ENCODE measurements at regions not wholly inside any gene's neighbourhood (a gene's known extent, or its start where the extent isn't known, plus 50 kb on each side); places are given as distances from the start of the nearest gene placed in this dataset.

DNA sequence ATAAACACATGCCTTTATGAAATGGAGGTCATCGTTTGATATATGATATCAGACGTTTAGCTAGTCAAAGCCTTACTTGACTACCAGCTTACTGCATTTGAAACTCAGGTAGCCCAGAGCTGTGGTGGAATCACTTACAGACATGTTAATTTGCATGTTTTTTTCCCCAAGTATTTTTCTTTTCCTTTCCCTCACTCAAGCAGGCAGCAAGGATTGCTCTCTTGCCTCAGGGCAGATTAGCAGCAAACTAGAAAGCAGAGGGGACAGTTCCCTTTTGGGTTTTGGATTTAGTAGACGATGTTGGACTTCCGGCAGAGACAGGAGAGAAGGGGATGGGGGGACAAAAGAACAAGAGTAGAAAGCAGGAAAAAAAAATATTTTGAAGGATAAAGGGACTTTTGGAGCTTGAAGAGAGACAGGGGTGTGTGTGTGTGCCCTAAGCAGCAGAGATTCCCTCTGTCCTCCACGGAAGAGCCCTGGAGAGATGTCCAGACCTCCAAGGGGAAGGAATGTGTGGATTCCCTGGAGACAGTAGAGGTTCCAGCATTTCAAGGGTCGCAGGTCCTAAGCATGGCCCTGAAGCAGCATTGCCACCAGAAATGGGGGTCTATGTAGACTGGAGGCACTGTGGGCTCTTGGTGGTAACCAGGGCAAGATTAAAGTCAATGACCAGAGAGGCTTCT, 86.8 kb upstream of the CADPS start:
- no peak overlapping the region for H3K27ac ChIP-seq (ENCODE audit: low read depth, low read length, poor library complexity, severe bottlenecking)
- H3K79me2 ChIP-seq (ENCODE audit: insufficient read depth, low read depth, low read length) = no peaks in the 10 kb centered on the region
- CTCF ChIA-PET (ENCODE audit: unreplicated experiment) = no interaction called here
- no peaks in the 10 kb centered on the region for H4K20me1 ChIP-seq (ENCODE audit: insufficient read depth, low read length)
- POLR2A ChIA-PET = interaction anchor here (1.1 kb wide), 1 partner anchor 16 kb away, joined by 4 read pairs; no protein-coding TSS in a partner anchor
- no peak overlapping the region for H2AFZ ChIP-seq (ENCODE audit: low read length)
- H3K9me3 ChIP-seq (ENCODE audit: low read length) = no peaks in the 10 kb centered on the region
- H3K36me3 ChIP-seq (ENCODE audit: insufficient read depth, low read length) = no peaks in the 10 kb centered on the region
- DNase-seq (ENCODE audit: low spot score) = no peak
- TF ChIP-seq, protein P1, sequence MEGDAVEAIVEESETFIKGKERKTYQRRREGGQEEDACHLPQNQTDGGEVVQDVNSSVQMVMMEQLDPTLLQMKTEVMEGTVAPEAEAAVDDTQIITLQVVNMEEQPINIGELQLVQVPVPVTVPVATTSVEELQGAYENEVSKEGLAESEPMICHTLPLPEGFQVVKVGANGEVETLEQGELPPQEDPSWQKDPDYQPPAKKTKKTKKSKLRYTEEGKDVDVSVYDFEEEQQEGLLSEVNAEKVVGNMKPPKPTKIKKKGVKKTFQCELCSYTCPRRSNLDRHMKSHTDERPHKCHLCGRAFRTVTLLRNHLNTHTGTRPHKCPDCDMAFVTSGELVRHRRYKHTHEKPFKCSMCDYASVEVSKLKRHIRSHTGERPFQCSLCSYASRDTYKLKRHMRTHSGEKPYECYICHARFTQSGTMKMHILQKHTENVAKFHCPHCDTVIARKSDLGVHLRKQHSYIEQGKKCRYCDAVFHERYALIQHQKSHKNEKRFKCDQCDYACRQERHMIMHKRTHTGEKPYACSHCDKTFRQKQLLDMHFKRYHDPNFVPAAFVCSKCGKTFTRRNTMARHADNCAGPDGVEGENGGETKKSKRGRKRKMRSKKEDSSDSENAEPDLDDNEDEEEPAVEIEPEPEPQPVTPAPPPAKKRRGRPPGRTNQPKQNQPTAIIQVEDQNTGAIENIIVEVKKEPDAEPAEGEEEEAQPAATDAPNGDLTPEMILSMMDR (conservative IDR thresholded peaks at IDR 0.05; ENCODE audit: low read length) = no peak
- TF ChIP-seq EZH2phosphoT487 (IDR thresholded peaks at IDR 0.05; ENCODE audit: borderline replicate concordance, low read depth, low read length) = no peak
- no peaks in the 10 kb centered on the region for H3K4me1 ChIP-seq (ENCODE audit: insufficient read depth, low read length, poor library complexity, severe bottlenecking)
- no peak overlapping the region for H3K4me2 ChIP-seq (ENCODE audit: low read length)
- H3K9me2 ChIP-seq (ENCODE audit: insufficient read depth, low read length) = no peaks in the 10 kb centered on the region
- BruUV-seq (replicated peaks) = no TSS peak
- intact Hi-C loops (cut with micrococcal nuclease; ENCODE audit: unreplicated experiment) = no loop called here
- no peak overlapping the region for H3K4me3 ChIP-seq (ENCODE audit: low read depth, low read length, poor library complexity, severe bottlenecking)

DNA sequence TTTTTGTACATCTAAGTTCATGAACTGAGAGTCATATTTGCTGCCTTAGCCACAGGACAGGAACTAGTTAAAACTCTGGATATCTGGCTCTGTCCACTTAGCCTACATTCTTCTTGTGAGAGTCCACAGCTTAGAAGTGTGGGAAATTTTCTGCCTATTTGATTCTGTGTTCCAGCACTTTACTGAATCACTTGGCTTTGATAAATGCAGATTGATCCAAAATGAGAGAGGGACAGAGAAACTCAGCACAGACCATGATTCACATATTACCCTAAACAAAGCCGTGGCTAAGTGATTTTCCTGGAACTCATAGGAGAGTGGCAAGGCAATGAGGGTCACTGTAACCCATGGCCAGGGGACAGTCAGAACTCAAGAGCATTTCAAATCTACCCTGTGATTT, 87.5 kb upstream of the CADPS start:
- Histone ChIP-seq H3K36me3 (ENCODE audit: insufficient read depth, low read length) (no peaks in the 10 kb centered on the region), H3K4me1 (ENCODE audit: insufficient read depth, low read length, poor library complexity, severe bottlenecking) (no peaks in the 10 kb centered on the region), H4K20me1 (ENCODE audit: insufficient read depth, low read length) (no peaks in the 10 kb centered on the region), H3K9me2 (ENCODE audit: insufficient read depth, low read length) (no peaks in the 10 kb centered on the region), H3K4me3 (ENCODE audit: low read depth, low read length, poor library complexity, severe bottlenecking) (no peak overlapping the region), H3K79me2 (ENCODE audit: insufficient read depth, low read depth, low read length) (no peaks in the 10 kb centered on the region), H3K4me2 (ENCODE audit: low read length) (no peak overlapping the region), H2AFZ (ENCODE audit: low read length) (no peak overlapping the region), H3K27ac (ENCODE audit: low read depth, low read length, poor library complexity, severe bottlenecking) (no peak overlapping the region), H3K9me3 (ENCODE audit: low read length) (no peaks in the 10 kb centered on the region)
- TF ChIP-seq EZH2phosphoT487 (IDR thresholded peaks at IDR 0.05; ENCODE audit: borderline replicate concordance, low read depth, low read length) = no peak
- TF ChIP-seq, protein P1 (conservative IDR thresholded peaks at IDR 0.05; ENCODE audit: low read length) = no peak
- POLR2A ChIA-PET = interaction anchor here (1.0 kb wide), 1 partner anchor 8 kb away, joined by 3 read pairs; no protein-coding TSS in a partner anchor
- no peak for DNase-seq (ENCODE audit: low spot score)
- no TSS peak for BruUV-seq (replicated peaks)
- intact Hi-C loops (cut with micrococcal nuclease; ENCODE audit: unreplicated experiment) = no loop called here
- CTCF ChIA-PET (ENCODE audit: unreplicated experiment) = no interaction called here

DNA sequence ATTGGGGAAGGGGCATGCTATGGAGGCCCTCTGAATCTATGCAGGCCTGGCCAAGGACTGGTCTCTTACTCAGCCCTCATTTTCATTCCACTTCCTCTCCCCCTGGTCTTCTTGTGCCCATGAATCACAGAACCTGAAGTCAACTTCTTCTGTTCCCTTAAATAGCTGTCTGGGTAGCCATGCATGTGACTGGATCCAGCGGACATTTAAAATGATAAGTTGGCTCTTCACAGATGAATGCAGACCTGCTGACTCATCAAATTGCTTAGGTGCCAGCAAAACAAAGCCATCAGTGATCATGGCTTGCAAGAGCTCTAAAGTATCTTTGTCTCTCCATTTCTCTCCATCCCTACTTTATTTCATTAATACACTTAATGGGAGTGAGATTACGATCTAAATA, 90.1 kb upstream of the CADPS start:
- H3K36me3 ChIP-seq (ENCODE audit: insufficient read depth, low read length) = no peaks in the 10 kb centered on the region

More for the DNA sequence above, 90.1 kb upstream of the CADPS start:
- ChIA-PET POLR2A (interaction anchor here (0.6 kb wide), 1 partner anchor 46 kb away, joined by 3 read pairs; no protein-coding TSS in a partner anchor), CTCF (ENCODE audit: unreplicated experiment) (no interaction called here)
- H3K9me2 ChIP-seq (ENCODE audit: insufficient read depth, low read length) = no peaks in the 10 kb centered on the region
- H3K79me2 ChIP-seq (ENCODE audit: insufficient read depth, low read depth, low read length) = no peaks in the 10 kb centered on the region
- intact Hi-C loops (cut with micrococcal nuclease; ENCODE audit: unreplicated experiment) = no loop called here
- no peak for TF ChIP-seq EZH2phosphoT487 (IDR thresholded peaks at IDR 0.05; ENCODE audit: borderline replicate concordance, low read depth, low read length)
- TF ChIP-seq, protein P1 (conservative IDR thresholded peaks at IDR 0.05; ENCODE audit: low read length) = no peak
- no peak overlapping the region for H3K27ac ChIP-seq (ENCODE audit: low read depth, low read length, poor library complexity, severe bottlenecking)
- H3K4me2 ChIP-seq (ENCODE audit: low read length) = no peak overlapping the region
- no TSS peak for BruUV-seq (replicated peaks)
- no peak overlapping the region for H3K4me3 ChIP-seq (ENCODE audit: low read depth, low read length, poor library complexity, severe bottlenecking)
- no peaks in the 10 kb centered on the region for H4K20me1 ChIP-seq (ENCODE audit: insufficient read depth, low read length)
- no peak overlapping the region for H2AFZ ChIP-seq (ENCODE audit: low read length)
- no peak for DNase-seq (ENCODE audit: low spot score)
- no peaks in the 10 kb centered on the region for H3K9me3 ChIP-seq (ENCODE audit: low read length)
- H3K4me1 ChIP-seq (ENCODE audit: insufficient read depth, low read length, poor library complexity, severe bottlenecking) = no peaks in the 10 kb centered on the region
